WERI-Rb-1 (cell line): ENCODE measurements at regions not wholly inside any gene's neighbourhood (a gene's known extent, or its start where the extent isn't known, plus 50 kb on each side); places are given as distances from the start of the nearest gene placed in this dataset.
"Not testable (repeated sequence)": the region's sequence is repeated elsewhere in the genome, so short reads cannot be mapped to it uniquely, and the experiment has no call there.

Experiments used
- DNase-seq: peaks from one replicate; pipeline ENCODE4 v3.0.0-alpha.2; 2020
- H3K27ac ChIP-seq: fragments of 250-450 bp; sonication (Bioruptor Pico); 2 replicates; pipeline ENCODE4 v1.5.1; 2020; ENCODE audit warnings: mild to moderate bottlenecking, moderate library complexity
- H3K27me3 ChIP-seq: fragments of 250-450 bp; sonication (Bioruptor Pico); 2 replicates; pipeline ENCODE4 v1.5.1; 2021; ENCODE audit warnings: mild to moderate bottlenecking, low read depth, moderate library complexity; ENCODE audit not compliant: insufficient read depth, severe bottlenecking
- H3K36me3 ChIP-seq: fragments of 250-450 bp; sonication (Bioruptor Pico); 2 replicates; pipeline ENCODE4 v1.5.1; 2020; ENCODE audit warnings: mild to moderate bottlenecking, moderate library complexity
- H3K4me3 ChIP-seq: 2 replicates; pipeline ENCODE4 v1.5.1; 2011; ENCODE audit warnings: low read depth, mild to moderate bottlenecking, control low read depth, low read length
- H3K9me3 ChIP-seq: fragments of 250-450 bp; sonication (Bioruptor Pico); 2 replicates; pipeline ENCODE4 v1.5.1; 2021; ENCODE audit warnings: mild to moderate bottlenecking, moderate library complexity; ENCODE audit not compliant: severe bottlenecking
- CTCF ChIP-seq: IDR thresholded peaks from 2 replicates; pipeline ENCODE4 v1.5.1; 2011; ENCODE audit warnings: low read depth, mild to moderate bottlenecking, control low read depth, inconsistent platforms, low read length

GRCh38 chr16:79988089-79988488 is 387.6 kb upstream of the MAF start:
- H3K4me3 ChIP-seq: no peak overlapping the region
- TF ChIP-seq CTCF: no peak
- DNase-seq: no peak
- H3K27ac ChIP-seq: no peak overlapping the region
- peaks cover 91% of the 10 kb centered on the region for H3K27me3 ChIP-seq
- no peaks in the 10 kb centered on the region for H3K36me3 ChIP-seq
- no peaks in the 10 kb centered on the region for H3K9me3 ChIP-seq

DNA sequence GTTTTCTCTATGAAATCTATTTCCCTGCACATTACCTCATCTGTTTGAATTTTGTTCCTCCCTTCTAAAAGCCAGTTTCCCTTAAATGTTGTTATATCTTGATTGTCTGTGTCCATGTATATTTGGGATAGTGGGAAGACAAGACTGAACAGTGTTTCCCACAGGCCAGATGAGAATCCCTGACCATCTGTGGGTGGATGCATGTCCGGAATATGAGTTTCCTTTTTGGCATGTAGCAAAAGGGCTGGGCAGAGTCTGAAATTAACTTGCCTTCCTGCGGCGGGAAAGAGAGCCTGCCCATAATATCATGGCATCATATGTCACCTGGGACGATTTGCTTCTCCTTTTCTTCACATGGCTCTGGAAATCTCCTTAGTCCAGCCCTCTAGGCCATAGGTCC is 385.8 kb upstream of the MAF start:
- Histone ChIP-seq H3K9me3 (no peaks in the 10 kb centered on the region), H3K4me3 (no peak overlapping the region), H3K27me3 (peaks cover 80% of the 10 kb centered on the region), H3K36me3 (no peaks in the 10 kb centered on the region), H3K27ac (no peak overlapping the region)
- DNase-seq: no peak
- no peak for TF ChIP-seq CTCF

GRCh38 chr16:79985606-79986005 is 385.1 kb upstream of the MAF start:
- peaks cover 72% of the 10 kb centered on the region for H3K27me3 ChIP-seq
- H3K4me3 ChIP-seq: no peak overlapping the region
- DNase-seq: no peak
- no peaks in the 10 kb centered on the region for H3K36me3 ChIP-seq
- no peak for TF ChIP-seq CTCF
- no peak overlapping the region for H3K27ac ChIP-seq
- H3K9me3 ChIP-seq: no peaks in the 10 kb centered on the region

- not testable (repeated sequence) for H3K27ac ChIP-seq, H3K36me3 ChIP-seq, H3K4me3 ChIP-seq, DNase-seq, H3K9me3 ChIP-seq
- peaks cover 64% of the 10 kb centered on the region for H3K27me3 ChIP-seq
Observed at GRCh38 chr16:79984149-79984548, 383.6 kb upstream of the MAF start.

DNA sequence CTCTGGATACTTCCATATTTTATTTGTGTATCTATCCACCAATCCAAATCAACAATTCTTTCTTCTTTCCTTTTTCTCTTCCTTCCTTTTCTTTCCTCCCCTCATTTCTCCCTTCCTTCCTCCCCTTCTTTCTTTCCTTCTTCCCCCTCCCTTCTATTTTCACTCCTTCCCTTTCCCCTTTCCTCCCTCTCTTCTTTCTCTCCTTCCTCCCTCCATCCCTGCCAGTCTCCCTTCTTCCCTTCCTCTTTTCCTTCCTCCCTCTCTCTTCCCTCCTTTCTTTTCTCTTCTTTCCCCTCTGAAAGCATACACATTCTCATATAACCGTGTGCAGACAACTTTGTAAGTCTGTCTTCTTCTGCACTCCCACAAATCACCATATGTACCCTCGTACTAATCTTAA is 382.3 kb upstream of the MAF start:
- no peak for TF ChIP-seq CTCF
- no peaks in the 10 kb centered on the region for H3K36me3 ChIP-seq

GRCh38 chr16:79982361-79982760 is 381.8 kb upstream of the MAF start:
- DNase-seq: no peak
- Histone ChIP-seq H3K4me3 (no peak overlapping the region), H3K27me3 (peaks cover 60% of the 10 kb centered on the region), H3K9me3 (no peaks in the 10 kb centered on the region), H3K27ac (no peak overlapping the region), H3K36me3 (no peaks in the 10 kb centered on the region)
- no peak for TF ChIP-seq CTCF

More for the DNA sequence above, 382.3 kb upstream of the MAF start:
- no peak overlapping the region for H3K4me3 ChIP-seq
- no peaks in the 10 kb centered on the region for H3K9me3 ChIP-seq
- DNase-seq: no peak
- no peak overlapping the region for H3K27ac ChIP-seq
- peaks cover 65% of the 10 kb centered on the region for H3K27me3 ChIP-seq
